Body of pancreas (tissue), 4 donors: ENCODE measurements at regions not wholly inside any gene's neighbourhood (a gene's known extent, or its start where the extent isn't known, plus 50 kb on each side); places are given as distances from the start of the nearest gene placed in this dataset.

Experiments used
- ATAC-seq: fragments of 150-250 bp; one replicate; pipeline ENCODE4 v1.9.1; 2016
- DNase-seq, 4 donors: peaks; one replicate each; pipeline ENCODE4 v3.0.0-alpha.2; 2019
- H3K27ac ChIP-seq, 4 donors: fragments of 200-600 bp; sonication (generic); 1 replicate in 3 of 4; 2 replicates in 1 of 4; pipeline versions ENCODE4 v1.5.1 to v1.6.1; 2016 to 2019; ENCODE audit warnings: mild to moderate bottlenecking in 1 of 4, mixed read lengths in 1 of 4, moderate library complexity in 1 of 4
- H3K27me3 ChIP-seq, 2 donors: fragments of 200-600 bp; sonication (generic); one replicate each; pipeline ENCODE4 v1.6.0; 2016; ENCODE audit warnings: mild to moderate bottlenecking in 1 of 2
- H3K36me3 ChIP-seq, 2 donors: fragments of 200-600 bp; sonication (generic); replicated peaks in 1 of 2; 2 replicates each; pipeline ENCODE4 v1.5.1; 2016; ENCODE audit warnings: low read depth in 2 of 2; ENCODE audit not compliant: insufficient read depth in 1 of 2
- H3K4me1 ChIP-seq: fragments of 200-600 bp; sonication (generic); one replicate; pipeline ENCODE4 v1.6.0; 2016
- H3K4me3 ChIP-seq, 2 donors: fragments of 200-600 bp; sonication (generic); 1 replicate in 1 of 2; 2 replicates in 1 of 2; pipeline ENCODE4 v1.5.1; 2016 to 2019
- H3K9me3 ChIP-seq, 3 donors: fragments of 200-600 bp; sonication (generic); 1 replicate in 2 of 3; 2 replicates in 1 of 3; pipeline ENCODE4 v1.5.1; 2016
- CTCF ChIP-seq, 7 experiments: fragments of 450-650 bp in 4 of 7; fragments of 200-600 bp in 3 of 7; sonication (generic) in 3 of 7; IDR thresholded peaks; one replicate each; pipeline ENCODE4 v1.5.1; 2016 to 2019; ENCODE audit warnings: antibody characterized with exemption in 7 of 7
- POLR2A ChIP-seq, 3 donors: fragments of 450-650 bp; IDR thresholded peaks; one replicate each; pipeline ENCODE4 v1.6.1; 2016; ENCODE audit warnings: antibody characterized with exemption in 3 of 3, mild to moderate bottlenecking in 2 of 3
- WGBS, 2 donors: methylation state at CpG; one replicate each; pipeline ENCODE4 v1.1.5; 2017; 5-methylcytosine and 5-hydroxymethylcytosine counted together
- intact Hi-C: fragments of 100-400 bp; cut with DNase I; formaldehyde crosslinking; loops from one replicate; pipeline ENCODE4 v1.15.1; 2023

- Histone ChIP-seq H3K36me3 (no peaks in the 10 kb centered on the region), H3K4me3 (no peak overlapping the region), H3K27me3 (no peaks in the 10 kb centered on the region), H3K27ac (no peak overlapping the region), H3K9me3 (no peaks in the 10 kb centered on the region), H3K4me1 (peaks cover under 1% of the 10 kb centered on the region)
- intact Hi-C loops: no loop called here
- DNase-seq (no peak), ATAC-seq (no peak)
- no peak for TF ChIP-seq CTCF (IDR thresholded peaks at IDR 0.05)
- TF ChIP-seq POLR2A (IDR thresholded peaks at IDR 0.05): no peak
- WGBS, 2 donors: 87 to 90% methylated on average over 8 of the region's 8 CpGs
Measured at GRCh38 chr3:197427021-197427420, 128.6 kb upstream of the DLG1 start.

- 85 to 88% methylated on average over 6 of the region's 6 CpGs for WGBS, 2 donors
- Histone ChIP-seq H3K4me1 (no peaks in the 10 kb centered on the region), H3K27me3 (no peaks in the 10 kb centered on the region), H3K27ac (no peak overlapping the region), H3K9me3 (no peaks in the 10 kb centered on the region), H3K36me3 (no peaks in the 10 kb centered on the region), H3K4me3 (no peak overlapping the region)
- DNase-seq (no peak), ATAC-seq (no peak)
- intact Hi-C loops: no loop called here
- TF ChIP-seq POLR2A (IDR thresholded peaks at IDR 0.05) (no peak), CTCF (IDR thresholded peaks at IDR 0.05) (no peak)
Measured at GRCh38 chr3:197426121-197426566, 127.7 kb upstream of the DLG1 start.

GRCh38 chr3:197425485-197426120 is 127.2 kb upstream of the DLG1 start:
- intact Hi-C loops: no loop called here
- ATAC-seq (no peak), DNase-seq (no peak)
- WGBS, 2 donors: 78 to 86% methylated on average over 14 of the region's 14 CpGs
- TF ChIP-seq POLR2A (IDR thresholded peaks at IDR 0.05) (no peak), CTCF (IDR thresholded peaks at IDR 0.05) (no peak)
- no peaks in the 10 kb centered on the region for H3K4me1 ChIP-seq
- H3K9me3 ChIP-seq: no peaks in the 10 kb centered on the region
- no peaks in the 10 kb centered on the region for H3K36me3 ChIP-seq
- H3K27ac ChIP-seq: no peak overlapping the region
- no peaks in the 10 kb centered on the region for H3K27me3 ChIP-seq
- no peak overlapping the region for H3K4me3 ChIP-seq

GRCh38 chr3:197424674-197425484 is 126.5 kb upstream of the DLG1 start:
- Histone ChIP-seq H3K27me3 (no peaks in the 10 kb centered on the region), H3K9me3 (no peaks in the 10 kb centered on the region), H3K4me3 (no peak overlapping the region), H3K4me1 (no peaks in the 10 kb centered on the region), H3K36me3 (no peaks in the 10 kb centered on the region), H3K27ac (no peak overlapping the region)
- intact Hi-C loops: no loop called here
- TF ChIP-seq CTCF (IDR thresholded peaks at IDR 0.05) (no peak), POLR2A (IDR thresholded peaks at IDR 0.05) (no peak)
- WGBS, 2 donors: 77 to 79% methylated on average over 14 of the region's 14 CpGs
- ATAC-seq (no peak), DNase-seq (no peak)
